Stimulated activated CD4-positive, alpha-beta T cell treated with anti-CD3 and anti-CD28 coated beads, Interleukin-1b, Interleukin-23, amount 100 ng/mL, for 48 hours (primary cell): ENCODE measurements at regions not wholly inside any gene's neighbourhood (a gene's known extent, or its start where the extent isn't known, plus 50 kb on each side); places are given as distances from the start of the nearest gene placed in this dataset.

Experiments used
- DNase-seq: peaks from one replicate; pipeline ENCODE4 v3.0.0-alpha.2; 2020

DNA sequence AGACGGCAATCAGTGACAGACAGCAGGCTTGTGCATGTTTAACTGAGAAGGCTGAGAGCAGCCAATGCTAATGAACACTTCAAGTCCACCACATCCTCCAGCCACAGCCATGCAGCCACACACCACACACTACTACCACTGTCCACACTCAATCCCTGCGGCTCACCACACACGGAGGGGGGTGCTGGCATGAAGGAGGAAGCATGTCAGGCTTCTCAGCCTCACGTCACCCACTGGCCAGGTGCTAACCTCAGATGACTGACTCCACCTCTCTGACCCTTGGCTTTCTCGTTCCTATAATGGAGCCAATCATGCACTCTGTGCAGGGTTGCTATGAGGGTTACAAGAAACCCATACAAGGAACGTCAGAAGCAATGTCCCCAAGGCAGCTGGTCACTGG, 165.4 kb upstream of the RNF32 start:
- DNase-seq: no peak

DNA sequence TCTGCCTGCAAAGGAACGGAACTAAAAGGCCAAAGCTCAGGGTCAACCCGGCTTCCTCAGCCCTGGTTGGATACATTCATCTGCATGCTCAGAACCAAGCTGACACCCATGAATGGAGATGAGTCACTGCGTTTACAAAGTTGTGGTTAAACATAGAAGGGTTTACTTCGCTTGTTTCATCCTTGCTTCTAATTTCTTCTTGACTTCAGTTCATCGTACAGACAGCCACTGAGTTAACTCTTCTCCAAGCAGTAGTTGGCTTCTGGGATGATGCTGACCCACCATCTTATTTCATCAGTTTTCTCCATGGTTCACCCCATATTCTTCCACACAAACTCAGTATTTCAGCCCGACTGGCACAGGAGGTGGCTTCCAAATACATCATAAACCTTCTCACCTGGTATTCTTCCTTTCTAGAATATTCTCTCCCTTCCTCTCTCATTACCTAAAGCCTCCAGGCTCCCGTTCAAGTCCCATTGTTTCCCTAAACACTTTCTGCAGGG, 166.3 kb upstream of the RNF32 start:
- DNase-seq: no peak

DNA sequence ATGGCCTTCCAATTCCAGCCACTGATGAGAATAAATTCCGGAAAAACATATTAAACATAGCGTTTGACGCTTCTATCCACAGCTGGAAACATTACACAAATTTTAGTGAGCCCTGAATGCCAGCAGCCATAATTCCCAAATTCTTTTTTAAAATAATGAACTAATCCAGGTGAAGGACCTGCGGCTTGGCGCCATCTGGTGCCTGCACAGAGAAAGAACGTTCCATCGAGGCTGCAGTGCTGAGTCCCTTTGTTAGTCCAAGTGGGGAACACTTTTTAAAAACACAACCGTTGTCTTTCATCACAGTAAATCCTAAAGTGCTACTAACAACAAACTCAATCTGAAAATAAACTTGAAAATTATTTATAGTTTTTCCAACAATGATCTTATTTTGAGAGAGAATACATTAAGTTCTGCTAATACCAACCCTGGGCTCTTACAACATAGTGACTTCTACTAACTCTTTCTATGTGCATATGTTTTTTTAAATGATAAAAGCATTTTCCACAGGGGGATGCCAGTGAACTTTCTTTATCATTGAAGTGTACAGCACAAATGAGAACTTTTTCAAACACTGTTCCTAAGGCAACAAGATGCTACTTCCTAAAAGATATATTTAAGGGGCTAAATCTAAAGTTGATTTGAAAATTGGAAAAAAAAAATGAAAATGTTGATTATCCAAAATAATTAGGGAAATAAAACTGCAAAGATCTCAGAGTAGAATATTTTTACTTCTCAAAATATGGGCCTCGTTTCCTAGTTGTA, 166.9 kb upstream of the RNF32 start:
- peak; percentile 19 for DNase-seq

DNA sequence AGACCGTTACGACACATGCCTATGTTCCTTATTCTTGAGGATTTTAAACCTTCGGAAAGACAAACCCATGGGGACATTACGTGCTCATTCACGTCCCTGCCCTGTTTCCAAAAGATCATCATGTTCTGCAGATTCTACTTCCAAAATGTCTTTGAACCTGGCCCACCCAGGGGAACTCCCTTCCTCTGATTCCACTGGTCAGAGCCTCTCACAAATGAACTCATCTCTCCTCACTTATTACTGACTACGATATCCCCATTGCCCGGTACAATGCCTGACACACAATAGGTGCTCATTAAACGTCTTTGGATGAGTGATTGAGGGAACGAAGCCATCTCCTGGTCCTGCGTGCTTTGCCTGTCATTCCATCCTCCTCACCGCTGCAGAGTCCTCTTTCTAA, 168.3 kb upstream of the RNF32 start:
- DNase-seq: no peak

DNA sequence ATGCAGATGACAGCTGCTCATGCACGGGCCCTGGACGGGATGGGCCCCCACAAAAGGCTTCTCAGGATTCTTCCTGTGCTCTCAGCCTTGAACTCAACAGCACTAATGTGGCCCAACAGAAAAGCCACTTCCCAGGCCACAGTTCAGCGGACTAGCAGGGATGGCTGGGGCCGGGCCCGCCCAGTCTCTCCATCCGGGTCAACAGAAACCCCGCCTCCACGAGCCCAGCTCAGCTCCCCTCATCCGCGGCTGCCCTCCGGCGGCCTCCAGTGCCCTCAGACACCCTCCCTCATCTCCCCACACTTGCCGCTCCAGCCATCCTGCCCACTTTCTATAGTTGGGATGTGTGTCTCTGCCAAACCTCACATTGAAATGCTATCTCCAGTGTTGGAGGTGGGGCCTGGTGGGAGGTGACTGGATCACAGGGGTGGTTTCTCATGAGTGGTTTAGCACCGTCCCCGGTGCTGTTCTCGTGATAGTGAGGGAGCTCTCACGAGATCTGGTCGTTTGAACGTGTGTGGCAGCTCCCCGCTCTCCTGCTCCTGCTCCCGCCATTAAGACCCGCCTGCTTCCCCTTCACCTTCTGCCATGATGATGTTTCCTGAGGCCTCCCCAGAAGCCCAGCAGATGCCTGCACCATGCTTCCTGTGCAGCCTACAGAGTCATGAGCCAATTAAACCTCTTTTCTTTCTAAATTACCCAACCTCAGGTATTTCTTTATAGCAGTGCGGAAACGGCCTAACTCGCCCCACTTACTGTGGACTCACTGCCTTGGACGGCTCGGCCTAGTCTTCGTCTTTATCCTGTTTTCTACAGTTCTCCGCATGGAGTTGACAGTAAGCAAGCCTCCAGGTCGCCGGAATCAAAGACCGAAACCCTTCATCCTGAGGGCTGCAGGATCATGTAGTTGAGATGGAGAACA, 169.9 kb upstream of the RNF32 start:
- no peak for DNase-seq

DNA sequence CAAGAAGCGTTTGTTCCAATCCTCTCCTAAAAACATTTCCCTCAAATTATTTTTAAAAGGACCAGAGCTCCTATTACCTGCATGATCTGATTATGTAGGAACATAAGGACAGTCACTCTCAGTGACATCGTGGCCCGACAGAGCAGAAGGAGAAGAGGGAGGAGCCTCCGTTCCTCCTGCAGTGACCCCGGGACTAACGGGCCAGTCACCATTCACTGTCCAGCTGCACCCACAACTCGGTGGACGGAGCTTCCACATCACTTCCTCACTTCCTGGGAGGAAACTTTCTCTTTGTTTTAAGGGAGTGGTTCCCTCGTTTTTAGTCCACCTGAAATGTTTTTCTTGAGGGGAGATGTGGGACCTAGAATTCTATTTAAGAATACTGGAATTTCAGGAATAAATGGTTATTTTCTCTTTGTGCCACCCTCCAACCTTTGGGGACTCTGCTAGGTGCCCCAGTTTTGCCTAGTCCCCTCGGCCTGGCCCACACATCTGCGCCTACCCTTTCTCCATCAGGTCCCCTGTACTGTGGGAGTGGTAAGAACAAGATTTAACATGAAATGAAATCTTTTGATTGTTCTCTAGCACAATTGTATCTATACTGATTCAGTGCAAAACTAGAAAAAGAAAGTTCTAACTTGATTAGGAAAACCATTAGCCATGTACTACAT, 173.5 kb upstream of the RNF32 start:
- no peak for DNase-seq

DNA sequence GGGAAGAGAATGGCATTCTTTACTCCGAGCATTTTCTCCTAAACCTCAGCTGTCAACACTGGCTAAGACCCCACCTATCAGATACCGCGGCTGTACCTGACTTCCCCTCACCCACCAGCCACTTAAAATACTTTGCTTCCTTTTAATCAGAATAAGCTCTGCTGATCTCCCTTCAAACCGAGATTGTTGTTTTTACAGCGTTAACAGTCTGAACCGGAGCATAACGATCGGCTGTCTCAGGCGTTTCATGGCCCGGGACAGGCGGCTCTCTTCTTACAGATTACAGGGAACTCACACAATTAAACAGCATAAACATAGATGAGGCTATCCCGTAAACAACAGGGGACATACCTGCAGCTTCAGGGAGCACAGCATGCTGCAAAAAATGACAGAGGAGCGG, 174.3 kb upstream of the RNF32 start:
- no peak for DNase-seq

DNA sequence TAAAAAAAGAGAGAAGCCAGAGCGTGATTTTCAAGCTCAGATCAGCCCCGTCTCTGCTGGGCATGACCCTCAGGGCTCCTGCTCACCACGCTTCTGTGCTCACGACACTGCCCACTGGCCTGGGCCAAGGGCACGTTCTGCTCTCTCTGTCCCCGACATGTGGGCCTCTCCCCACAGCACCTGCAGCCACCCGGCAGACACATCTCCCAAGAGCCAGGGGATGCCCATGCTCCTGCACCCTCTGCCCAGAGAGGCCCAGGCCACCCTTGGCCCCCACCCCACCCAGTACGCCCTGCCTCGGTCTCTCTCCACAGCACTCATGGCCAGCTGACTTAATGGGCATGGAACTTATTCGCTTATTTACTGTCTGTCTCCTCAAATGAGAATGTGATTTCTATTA, 175.4 kb upstream of the RNF32 start:
- no peak for DNase-seq

DNA sequence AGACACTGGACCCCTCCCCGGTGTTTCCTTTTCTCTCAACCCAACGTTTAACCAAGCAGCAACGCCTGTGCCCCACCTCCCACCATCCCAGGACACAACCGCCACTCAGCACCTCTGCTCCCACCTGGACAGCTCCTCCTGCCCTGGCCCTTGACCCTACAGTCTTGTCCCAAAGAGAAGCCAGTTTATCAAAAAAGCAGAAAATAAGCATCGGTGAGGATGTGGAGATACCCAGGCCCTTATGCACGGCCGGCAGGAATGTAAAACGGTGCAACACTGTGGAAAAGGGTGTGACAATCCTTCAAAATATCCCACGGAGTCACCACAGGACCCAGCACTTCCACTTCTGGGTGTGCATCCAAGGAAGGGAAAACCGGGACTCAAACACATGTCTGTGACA, 176.2 kb upstream of the RNF32 start:
- no peak for DNase-seq

DNA sequence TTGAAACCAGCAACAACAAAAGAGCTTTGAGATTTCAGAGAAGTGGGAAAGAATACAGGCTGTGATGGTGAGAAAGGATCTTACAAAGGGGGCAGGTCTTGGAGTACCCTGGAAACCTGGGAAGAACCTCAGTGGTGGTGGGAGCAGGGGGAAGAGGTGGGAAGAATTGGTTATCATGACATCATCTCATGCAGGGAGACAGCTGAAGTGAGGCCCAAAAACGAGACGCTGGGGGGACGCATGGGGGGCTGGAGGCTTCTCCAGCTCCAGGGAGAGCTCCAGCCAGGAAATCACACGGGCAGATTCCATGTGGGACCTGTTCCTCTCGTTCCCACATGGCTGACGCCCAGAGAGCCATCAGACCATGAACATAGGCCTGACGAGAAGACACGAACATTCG, 177.3 kb upstream of the RNF32 start:
- DNase-seq: no peak

DNA sequence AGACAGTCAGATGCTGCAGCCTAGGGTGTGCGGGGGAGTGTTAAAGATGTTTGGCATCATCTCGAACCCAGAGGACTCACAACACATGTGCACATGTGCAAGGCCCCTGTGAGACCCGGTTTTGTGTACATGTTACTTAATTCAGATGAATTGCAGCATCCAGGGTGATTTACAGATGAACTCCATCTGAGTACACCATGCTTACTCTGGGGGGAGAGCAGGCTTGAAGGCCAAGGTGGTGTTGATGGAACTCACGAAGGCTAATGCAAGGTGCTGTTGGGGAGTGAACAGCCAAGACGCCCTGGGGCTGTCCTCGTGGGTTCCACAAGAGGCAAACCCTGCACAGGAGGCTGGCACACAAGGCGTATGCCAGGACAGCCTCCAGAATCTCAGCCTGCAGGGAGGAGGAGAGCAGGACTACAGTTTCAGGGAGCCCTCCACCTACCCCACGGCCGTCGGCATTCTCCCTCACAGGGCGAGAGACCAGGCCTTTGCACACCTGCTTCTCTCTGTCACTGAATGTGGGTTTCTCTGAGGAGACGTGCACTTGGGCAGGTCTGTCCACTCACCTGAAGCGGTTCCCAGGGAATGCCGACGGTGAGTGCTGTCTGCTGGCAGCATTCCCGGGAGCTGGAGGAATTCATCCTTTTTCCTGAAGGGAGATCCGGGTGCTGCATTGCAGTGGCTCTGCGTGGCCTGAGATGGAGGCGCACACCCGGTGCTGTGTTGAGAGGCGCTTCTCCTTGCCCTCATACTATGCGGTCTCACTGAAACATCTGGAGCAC, 178.5 kb upstream of the RNF32 start:
- DNase-seq: no peak

DNA sequence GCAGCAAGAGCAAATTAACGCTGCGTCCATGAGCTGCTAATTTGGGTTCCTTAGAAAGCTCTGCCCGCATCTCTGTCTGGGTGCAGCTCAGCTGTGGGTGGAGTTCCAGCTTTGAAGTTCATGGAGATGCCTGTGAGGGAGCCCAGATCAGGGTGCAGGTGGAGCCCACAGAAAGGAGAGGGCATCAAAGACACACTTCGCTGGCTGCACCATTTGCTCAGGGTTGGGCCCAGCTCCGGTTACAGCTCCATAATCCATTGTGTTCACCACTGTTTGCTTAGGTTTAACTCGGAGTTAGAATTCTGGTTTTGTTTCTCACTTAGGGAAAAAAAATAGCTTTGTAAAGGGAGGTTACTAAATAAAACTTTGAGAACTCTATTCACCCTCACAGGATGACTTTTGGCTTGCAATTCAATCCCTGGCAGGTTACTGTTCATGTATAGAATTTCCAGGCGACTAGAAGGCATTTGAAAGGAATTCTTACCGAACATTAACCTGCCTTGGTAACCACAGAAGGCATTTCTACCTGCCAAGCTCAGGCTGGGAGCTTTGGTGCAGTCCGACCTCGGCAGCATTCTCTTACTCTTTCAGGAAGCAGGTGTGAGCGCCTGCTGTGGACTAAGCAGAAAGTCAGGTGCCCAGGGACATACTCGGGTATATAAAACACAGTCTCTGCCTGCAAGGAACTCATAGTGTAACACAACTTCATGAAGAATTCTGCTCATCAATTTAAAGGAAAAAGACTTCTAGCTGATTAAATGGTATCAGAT, 179.5 kb upstream of the RNF32 start:
- DNase-seq: no peak

DNA sequence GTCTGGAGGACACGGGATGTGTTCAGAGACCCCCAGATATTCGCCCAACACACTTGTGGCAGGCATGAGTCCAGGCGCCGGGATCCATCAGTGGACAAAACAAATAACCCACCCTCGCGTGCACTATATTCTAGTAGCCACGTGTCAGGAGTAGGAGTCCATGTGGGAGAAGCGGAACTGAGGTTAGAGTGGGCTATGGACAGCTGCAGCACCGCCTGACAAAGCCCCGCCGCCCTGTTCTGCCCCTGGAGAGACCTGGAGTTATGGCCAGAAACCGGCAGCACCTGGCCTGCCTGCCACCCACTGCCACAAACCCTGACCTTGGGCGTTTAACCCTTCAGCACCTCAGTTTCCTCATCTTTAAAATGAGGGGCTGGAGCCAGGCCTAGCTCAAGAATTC, 181.0 kb upstream of the RNF32 start:
- DNase-seq: no peak

DNA sequence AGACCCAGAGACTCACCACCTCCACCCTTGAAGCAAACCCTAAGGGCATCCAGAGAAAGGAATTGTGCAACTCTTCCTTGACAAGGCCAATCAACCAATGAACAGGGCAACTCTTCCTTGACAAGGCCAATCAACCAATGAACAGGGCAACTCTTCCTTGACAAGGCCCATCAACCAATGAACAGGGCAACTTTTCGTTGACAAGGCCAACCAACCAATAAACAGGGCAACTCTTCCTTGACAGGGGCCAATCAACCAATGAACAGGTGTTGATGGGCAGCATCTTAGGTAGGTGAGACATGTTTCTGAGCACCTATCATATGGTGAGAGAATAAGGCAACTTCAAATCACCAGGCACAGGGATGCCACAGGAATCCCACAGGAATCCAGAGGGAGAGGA, 181.5 kb upstream of the RNF32 start:
- DNase-seq: no peak

DNA sequence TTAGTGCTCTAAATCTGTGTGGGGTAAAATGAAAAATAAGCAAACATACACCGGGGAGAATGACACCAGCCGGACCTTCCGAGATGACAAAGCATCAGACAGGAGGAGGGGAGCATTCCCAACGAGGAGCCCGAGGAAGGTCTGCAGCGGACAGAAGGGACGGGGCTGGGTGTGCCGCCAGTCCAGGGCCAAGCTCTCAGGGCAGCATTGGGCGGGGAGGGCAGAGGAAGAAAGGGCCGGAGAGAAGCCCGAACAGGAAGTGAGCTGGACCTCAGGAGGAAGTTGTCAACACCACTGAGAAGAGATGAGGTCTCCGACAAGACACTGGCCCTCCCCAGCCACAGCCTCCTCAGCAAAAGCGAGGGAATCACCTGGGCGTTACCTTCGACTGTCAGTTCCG, 182.6 kb upstream of the RNF32 start:
- DNase-seq: no peak

DNA sequence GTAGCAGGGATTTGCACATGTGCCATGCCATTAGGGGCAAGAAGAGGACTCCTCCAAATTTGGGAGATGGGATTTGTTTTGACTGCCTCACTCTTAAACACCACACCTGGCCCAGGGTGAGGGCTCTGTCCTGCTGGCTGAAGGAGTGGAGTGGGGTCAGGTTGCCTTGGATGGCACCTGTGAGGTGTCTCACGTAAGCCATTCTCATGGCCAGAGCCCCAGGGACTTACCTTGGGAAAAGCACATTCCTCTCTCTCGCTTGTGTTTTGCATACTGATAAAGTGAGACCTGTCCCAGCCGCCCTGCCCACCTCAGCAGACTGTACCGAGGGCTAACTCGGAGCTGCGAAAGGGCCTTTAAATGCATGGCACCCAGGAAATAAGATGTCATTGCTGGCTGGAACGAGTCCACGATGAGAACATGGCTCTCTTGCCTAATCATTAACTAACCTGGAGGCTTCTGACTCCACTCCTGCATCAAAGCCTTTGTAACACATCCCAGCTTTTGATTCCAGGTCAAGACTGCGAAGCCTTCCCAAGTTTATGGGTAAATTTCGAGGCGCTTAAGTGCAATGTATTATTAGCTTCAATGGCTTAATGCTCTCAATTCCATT, 184.0 kb upstream of the RNF32 start:
- no peak for DNase-seq

DNA sequence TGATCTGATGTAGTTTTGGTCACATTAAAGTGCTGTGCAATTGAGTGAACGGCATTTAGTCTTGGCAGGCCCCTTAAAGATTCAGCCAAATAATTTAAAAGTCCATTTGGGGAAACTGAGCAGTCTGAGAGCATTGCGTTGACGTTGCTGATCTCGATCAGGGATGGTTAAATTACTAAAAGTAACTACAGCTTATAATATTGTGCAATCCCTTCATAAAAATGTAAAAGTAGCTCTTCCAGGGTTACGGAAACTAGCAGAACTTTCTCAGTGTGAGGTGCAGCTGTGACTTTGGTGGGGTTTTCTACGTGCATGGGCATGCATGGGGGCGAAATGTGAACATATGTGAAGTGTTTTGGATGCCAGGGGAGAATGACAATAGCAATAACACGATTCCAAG, 184.5 kb upstream of the RNF32 start:
- no peak for DNase-seq

DNA sequence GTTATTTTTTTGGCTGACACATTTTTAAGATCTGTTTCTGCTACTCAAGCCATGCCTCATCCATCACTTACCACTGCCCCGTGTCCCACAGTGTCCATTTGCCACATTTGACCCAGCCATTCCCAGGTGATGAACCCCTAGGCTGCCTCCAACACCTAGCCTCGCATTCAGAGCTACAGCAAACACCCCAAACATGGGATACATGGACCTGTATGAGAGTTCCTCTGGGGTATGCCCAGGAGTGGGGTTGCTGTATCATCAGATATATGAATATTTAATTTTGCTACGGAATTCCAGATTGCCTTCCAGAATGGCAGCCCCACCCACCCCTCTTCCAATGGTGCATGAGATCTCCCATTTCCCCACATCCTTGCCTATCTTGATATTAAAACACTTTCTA, 190.1 kb upstream of the RNF32 start:
- no peak for DNase-seq

DNA sequence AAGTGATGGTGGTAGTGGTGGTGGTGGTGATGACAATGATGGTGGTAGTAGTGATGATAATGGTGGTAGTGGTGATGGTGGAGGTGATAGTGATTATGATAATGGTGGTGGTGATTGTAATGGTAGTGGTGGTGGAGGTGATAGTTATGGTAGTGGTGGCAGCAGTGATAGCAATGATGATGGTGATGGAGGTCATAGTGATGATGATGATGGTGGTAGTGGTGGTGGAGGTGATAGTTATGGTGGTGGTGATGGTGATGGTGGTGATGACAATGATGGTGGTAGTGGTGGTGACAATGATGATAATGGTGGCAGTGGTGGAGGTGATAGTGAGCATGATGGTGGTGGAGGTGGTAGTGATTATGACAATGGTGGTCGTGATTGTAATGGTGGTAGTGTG, 191.7 kb upstream of the RNF32 start:
- DNase-seq: no peak

DNA sequence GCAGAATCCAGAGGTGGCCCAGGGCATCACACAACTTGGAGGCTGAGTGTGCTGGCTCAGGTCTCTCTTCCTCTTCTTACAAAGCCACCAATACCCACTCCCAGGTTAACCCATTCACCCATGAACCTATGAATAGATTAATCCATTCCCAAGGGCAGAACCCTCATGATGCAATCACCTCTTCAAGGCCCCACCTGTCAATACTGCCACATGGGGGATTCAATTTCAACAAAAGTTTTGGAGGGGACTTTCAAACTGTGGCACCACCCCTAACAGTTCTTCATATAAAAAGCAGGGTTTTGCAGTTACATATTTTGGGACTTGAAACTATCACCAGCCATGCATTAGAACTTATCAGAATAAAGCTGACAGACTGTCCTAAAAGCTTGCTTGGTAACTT, 193.6 kb upstream of the RNF32 start:
- DNase-seq: no peak

DNA sequence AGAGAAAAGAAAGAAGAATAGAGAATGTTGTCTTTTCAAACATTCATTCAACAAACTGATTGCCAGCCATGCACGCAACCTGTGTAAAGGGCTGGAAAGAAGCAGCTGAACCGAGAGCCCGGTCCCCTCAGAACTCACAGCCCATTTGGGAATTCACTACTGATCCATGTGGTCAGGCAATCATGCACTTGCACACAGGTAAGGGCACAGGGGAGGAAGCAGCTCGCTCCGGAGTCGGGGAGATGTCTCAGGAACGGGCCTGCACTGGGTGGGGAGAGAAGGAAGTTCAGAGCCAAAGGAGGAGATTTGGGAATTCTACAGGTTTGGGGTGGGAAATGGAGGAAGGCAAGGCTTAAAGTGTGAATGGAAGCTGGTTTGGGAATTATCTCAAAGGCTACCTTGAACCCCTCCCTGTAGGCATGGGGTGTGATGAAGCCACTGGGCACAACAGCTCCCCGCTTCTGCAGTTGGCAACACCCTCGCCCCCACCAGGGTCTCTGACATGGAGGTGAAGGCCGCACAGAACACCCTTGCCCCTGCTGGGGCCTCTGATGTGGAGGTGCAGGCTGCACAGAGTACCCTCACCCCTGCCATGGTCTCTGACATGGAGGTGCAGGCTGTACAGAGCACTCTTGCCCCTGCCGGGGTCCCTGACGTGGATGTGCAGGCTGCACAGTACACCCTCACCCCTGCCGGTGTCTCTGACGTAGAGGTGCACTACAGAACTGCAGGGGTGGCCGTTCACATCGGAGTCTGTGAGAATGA, 194.4 kb upstream of the RNF32 start:
- no peak for DNase-seq
